NCI-H2227 (cell line): ENCODE measurements at regions not wholly inside any gene's neighbourhood (a gene's known extent, or its start where the extent isn't known, plus 50 kb on each side); places are given as distances from the start of the nearest gene placed in this dataset.

ENCODE experiments used
- DNase-seq: peaks from one replicate; lab custom pipeline; 2025; ENCODE audit not compliant: unreplicated experiment; lab: John Stamatoyannopoulos, UW

DNA sequence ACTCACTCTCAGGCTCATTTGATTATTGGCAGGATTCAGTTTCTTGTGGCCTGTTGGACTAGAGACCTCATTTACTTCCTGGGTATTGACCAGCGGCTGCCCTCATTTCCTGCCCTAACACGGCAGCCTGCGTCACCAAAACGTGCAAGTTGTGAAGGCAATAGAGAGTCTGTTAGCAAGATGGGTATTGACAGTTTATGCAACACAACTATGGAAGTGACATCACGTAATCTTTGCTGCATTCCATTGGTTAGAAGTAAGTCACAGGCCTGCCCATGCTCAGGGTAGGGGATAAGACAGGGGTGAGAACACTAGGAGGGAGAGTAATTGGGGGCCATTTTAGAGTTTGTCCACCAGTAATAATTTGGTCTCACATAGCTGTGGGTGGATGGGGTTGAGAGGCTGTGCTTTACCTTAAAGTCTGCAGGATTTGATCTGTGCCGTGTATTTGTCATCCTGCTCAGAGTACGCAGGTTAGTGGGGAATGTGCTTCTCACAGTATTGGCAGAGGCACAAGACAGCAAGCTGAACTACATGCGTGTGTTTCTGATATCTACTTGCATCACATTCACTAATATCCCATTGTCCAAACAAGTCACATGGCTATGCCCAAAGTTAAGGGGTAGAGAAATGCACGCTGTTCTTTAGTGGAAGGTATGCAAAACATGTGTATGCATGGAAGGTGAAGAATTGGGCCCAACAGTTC, 83.3 kb downstream of the EDEM1 start:
- no peak for DNase-seq

DNA sequence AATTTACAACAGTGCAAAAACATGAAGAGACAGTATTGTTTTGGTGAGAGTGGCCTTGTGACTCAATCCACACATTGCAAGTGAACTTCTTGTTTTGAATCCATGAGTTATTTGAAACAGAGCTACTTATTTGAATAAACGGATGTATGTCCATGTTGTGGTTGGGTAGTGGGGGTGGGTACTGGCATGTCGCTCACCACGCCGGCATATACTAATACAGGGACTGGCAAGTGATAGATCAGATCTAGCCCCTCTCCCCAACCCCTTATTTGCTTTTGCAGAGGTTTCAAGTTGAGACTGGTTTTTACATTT, 83.8 kb downstream of the EDEM1 start:
- DNase-seq: no peak

DNA sequence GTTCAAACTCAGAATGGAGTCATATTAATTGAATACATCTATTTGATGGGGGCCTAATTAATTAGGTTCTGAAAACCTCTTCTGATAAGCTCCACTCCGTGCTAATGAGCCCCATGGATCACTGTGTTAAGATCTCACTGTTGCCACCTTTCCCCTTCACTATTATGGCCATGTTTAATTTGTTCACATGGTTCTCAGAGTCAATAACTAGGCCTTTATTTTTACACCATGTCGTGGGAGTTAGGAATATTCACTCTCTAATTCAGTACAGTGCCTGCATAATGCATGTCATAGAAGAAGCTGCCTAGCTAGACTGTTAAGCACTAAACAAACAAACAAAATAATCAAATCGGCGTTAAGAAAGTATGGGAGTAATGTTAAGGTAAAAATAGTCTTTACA, 84.9 kb downstream of the EDEM1 start:
- DNase-seq: no peak

DNA sequence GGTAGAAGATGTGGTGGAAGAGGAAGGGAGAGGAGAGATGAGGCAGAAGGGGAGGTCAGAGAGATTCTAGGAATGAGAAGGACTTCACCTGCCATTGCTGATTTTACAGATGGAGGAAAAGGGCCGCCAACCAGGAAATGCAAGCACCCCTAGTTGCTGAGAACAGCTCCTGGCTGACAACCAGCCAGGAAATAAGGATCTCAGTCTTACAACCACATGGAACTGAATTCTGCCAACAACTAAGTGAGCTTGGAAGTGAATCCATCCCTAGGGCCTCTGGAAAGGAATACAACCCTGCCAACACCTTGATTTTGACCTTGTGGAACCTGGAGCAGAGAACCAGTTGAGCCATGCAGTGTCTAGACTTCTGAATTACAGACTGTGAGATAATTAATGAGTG, 86.6 kb downstream of the EDEM1 start:
- DNase-seq: no peak

DNA sequence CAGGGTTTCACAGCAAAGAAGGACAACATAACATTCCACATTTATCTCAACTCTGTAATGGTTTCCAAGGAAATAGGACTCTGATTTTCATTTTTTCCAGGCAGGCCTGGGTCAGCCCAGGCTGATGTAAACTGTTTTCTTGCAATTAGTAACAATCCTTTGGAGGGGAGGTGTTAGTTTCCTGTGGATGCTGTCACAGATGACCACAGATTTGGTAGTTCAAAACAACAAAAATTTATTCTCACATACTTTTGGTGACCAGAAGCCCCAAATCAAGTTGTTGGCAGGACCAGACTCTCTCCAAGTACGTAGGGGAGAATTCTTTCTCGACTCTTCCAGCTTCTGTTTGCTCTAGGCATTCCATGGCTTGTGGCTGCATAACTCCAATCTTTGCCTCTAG, 88.0 kb downstream of the EDEM1 start:
- no peak for DNase-seq

DNA sequence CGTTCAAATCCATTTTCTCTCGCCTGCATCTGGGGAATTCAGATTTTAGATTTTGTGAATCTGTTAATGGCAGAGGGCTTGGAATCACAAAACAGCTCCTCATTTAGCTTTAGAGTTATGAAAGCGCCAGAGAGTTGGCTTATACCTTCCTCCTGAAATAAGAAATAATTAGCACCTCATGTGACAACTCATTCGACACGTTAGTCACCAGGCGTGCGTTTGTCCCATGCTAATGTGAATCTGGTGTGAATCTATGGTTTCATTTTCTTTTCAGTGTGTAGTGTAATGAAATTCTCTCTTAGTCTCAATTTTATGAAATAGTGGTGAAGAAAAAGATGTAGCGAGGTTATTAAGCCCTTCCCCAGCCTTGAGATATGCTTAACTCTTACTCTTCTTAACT, 89.4 kb downstream of the EDEM1 start:
- no peak for DNase-seq

DNA sequence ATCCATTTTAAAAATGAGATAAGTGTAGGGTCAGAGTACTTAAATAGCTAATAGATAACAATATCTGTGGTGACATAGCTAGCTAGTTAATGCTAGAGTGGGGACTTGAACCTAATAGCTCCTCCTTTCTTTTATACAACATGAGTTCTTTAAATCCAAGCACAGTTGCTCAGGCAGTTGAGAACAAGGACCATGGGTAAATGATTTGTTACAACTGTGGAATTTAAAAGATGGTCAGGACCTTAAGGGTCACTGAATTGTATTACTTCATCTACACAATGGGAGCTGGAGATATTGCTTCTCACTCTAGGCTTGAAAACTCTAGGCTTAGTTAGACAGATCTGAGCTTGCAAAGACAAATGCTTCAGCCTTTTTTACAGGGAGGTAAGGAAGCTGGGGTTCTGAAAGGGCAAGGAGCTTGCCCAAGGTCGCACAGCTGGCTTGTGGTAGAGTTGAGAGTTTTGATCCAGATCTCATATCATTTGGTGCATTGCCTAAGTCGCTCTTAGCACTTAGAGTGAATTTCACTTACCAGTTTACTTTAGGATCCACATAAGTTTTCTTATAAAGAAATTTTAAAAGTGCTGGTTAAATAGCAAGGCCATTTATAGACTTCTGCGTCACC, 90.2 kb downstream of the EDEM1 start:
- no peak for DNase-seq

DNA sequence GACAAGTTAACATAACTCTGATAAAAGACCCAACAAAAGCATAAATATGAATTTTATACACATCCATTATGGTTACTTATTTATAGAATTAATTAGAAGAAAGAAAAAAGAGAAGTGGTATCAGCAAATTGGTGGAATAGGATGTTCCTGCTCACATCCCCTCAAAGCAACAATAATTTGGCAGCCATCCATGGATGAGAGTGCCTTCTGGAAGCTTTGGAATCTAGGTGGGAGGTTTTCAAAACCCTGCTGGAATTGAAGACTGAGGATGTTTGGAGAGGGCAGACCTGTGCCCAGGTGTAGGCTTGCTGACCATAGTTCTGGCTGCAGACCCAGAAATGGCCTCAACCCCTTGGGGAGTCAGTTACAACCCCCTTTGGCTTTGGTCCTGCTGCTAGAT, 91.2 kb downstream of the EDEM1 start:
- DNase-seq: no peak

DNA sequence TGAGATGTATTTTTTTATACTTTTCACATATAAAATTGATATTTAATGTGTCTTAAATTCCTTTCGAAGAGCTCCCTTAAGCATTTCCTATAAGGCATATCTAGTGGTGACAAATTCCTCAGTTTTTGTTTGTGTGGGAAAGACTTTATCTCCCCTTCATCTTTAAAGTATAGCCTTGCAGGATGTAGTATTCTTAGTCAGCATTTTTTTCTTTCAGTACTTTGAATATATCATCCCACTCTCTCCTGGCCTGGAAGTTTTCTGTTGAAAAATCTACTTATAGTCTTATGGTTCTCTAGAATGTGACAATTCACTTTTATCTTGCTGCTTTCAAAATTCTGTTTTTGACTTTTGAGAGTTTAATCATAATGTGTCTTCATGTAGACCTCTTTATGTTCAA, 95.2 kb downstream of the EDEM1 start:
- DNase-seq: no peak

DNA sequence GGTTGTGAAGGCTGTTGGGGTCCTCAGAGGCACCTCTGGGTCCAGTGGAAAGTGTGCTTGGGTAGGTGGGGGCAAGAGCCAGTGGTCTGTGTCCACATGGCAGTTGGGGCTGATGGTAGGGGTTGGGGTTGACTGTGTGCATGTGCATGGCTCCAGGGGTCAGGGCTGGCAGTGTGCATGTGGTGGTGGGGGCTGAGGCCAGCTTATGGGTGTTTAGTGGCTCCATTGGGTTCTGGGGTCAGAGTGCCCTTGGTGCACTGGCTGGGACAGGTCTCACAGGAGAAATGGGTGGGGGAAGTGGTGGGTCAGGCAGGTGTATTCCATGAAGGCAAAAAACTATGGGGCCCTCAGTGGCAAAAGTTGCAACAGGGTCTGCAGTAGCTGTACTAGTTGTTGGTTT, 97.9 kb downstream of the EDEM1 start:
- DNase-seq: no peak

DNA sequence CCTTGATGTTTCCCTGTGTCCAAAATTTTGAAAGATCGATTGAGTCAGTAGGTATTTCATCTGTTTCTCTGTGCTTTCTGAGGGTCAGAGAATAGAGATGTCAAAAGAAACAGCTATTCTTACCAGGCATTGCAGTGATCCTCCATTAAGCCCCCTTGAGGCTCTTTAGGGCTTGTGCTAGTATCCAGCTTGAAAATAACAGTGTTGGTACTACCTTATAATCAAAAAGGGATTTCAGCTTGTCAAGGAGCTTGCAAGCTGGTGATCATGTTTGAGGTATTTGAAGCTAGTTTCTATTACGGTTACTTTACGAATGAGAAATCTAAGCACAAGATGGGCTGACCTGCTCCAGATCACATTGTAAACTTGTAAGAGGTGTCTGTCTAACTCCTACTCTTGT, 103.4 kb downstream of the EDEM1 start:
- no peak for DNase-seq

DNA sequence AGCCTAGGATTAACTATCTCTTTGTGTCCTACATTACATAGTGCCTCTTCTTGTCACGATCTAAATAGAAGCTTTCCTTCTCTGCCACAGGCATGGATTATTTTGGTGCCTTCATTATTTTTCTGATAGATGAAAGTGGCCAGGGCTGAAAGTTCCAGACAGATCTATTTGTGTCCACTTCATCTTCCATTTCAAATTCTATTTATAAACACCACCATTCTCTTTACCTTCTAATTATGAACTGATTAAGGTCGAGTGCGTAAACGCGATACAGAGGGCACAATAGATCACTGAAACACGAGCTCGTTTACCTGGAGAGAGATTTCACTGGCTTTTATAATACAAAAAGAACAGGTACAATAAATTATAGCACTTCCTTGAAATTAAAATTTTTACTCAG, 105.0 kb downstream of the EDEM1 start:
- DNase-seq: no peak

DNA sequence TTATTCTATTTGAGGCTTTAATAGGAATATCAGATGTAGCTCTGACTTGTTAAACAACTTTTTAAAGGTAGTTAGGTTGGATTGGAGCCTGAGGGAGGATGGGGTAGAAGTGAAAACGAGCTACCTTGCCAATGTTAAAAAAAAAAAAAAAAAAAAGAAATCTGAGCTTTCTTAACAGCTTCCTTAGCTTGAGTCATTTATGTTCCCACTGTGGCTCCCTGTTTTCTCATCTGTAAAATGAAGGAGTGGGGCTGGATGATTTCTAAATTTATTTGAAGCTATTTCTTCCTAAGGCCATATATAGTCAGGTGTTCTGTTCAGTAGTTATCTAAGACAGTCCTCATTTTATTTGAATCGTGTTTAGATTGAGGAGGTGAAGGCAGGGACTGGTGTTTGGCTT, 105.7 kb downstream of the EDEM1 start:
- no peak for DNase-seq

DNA sequence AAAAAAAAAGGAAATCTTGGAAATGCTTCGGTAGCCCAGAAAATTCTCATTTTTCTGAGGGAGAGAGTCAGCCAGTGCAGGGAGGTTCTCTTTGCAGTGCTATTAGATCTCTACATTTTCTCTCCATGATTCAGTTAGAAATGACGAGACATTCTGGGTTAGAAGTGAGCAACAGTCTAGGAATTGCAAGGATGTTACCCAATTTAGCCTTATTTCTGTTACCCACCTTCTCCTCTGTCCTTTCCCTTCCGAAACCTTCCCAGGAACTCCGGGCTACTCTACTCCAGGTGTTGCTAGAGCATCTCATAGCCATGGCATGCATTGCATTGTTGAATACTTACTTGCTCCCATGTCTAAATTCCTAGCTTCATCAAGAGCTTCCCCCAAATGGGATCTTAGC, 106.8 kb downstream of the EDEM1 start:
- no peak for DNase-seq

DNA sequence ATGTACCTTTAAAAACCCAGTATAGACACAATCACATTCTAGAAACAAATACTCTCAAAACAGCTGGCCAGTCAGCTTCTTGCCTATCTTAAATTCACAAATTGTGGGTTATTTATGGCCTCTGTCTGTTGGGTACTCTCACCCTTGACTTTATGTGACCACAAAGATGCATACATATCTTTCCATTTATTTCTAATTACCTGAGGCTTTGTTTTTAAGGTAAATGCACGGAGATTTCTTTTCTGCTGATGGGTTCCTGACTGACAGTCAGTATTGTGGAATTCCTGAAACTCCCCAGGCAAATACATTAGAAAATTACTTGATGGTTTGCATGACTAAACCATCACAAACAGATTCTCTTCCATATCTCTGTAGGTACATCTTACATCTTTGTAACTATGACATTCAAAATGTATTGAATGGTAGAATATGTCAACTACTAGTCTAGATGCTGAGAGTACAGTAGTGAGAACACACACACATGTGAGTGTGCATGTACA, 107.7 kb downstream of the EDEM1 start:
- DNase-seq: no peak

DNA sequence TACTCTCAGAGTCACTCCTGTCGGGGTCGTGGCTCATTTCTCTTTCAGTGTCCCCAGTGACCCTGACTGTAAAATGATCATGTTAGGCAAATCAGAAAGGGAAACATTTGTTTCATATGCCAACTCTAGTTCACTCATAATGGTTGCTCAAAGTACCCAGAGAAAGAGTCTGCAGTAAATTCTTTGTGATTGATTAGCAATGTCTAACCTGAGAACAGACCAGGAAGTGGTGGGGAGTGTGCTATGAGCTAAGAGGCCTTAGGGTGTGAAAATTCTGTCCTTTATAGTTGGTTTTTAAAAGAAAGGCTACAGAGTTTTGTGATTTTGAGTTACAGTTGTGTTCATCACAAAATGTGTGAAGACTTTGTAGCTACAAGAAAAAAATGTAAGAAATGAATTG, 108.9 kb downstream of the EDEM1 start:
- no peak for DNase-seq

DNA sequence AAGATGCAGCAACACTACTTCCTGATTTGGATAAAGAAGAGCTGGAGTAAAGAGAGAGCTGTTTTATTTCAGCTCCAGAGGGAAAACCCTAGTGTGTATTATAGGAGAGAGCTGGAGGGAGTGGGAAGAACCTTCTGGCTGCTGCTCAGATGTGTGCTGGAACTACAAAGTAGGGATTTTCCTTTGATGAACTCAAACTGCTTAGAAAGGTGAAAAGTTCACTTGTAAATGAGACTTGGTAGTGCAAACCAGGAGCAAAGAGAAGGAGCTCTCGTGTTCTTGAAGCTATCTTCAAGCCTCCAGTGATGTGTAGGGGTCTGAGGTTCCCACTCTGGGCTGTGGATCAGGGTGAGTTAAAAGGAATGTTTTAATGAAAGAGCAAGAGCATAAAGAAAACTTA, 110.4 kb downstream of the EDEM1 start:
- no peak for DNase-seq

DNA sequence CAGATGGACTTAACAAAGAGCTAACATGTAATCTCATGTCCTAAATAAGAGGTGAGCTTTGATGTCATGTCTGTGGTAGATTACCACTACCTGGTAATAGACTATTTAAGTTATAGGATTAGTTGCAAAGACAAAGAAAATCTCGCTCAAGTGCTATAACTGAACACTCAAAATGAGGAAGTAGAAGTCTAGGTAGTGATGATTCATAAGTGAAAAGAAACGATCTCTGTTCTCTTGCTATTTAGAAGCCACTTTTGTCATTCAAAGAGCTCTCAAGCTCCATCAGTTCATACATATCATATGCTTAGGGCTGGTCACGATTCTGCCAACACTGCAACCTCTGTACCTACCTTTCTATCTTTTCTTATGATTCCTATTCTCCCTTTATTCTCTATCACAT, 110.9 kb downstream of the EDEM1 start:
- DNase-seq: no peak

DNA sequence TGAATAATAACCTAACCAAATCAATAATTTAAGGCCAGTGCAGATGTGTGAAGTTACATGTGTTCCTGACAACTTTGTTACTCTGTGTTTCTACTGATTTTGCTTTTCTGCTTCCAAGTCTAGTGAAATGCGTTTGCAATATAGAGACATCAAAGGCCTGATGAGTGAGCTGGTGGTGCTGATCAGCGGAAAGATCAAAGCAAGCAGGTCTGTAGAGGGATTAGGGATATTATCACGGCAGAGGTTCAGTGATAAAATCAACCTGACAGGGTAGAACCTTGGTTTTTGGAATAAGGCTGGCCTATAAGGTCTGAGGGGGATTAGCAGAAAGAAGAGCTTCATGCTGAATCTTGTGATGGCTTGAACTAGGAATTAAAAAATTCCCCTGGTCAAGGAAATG, 111.7 kb downstream of the EDEM1 start:
- DNase-seq: no peak

DNA sequence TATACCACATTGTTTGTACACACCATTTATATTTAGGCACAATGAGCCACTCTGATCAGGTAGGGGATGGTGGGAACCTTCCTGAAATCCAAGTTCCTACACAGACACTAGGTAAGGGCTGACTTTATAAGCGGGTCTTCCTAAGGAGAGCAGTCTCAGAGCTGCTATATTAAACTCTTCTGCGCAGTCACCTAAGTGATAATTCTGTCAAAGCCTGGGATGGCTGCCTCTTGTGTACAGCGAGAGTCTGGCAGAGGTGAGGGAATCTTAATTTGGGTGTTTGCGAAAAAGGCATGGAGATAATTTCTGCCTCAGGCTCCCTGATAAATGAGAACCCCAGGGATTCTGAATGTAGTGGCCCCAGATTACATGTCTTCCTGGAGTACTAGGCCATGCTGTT, 113.1 kb downstream of the EDEM1 start:
- no peak for DNase-seq

DNA sequence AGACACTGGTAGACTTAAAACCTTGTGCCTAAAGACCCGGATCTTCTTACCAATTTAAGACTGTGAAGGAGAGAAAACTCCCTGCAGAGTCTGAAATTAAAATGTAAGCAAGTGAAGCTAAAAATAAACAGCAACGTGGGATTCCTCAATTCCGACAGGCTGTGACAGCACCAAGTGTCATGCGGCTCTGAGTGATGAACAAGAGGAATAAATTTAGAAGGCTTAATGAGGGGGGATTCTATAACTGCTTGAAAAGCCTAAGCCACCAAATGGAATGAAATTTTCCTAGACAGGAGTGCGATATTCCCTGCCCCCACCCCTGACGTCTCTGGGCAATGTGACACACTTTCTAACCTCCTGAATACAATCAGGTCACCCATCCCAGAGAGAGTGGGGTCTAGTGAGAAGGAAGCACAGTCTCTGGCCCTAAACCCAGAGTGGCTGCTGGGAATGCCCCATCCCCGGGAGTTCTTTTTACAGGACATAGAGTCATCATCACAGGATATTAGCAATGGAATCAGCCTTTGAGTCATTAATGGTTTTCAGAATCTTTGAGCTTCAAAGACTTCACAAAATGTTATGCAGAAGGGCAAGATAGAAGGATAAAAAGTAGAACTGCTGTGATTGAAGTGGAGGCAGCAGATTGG, 114.3 kb downstream of the EDEM1 start:
- no peak for DNase-seq

DNA sequence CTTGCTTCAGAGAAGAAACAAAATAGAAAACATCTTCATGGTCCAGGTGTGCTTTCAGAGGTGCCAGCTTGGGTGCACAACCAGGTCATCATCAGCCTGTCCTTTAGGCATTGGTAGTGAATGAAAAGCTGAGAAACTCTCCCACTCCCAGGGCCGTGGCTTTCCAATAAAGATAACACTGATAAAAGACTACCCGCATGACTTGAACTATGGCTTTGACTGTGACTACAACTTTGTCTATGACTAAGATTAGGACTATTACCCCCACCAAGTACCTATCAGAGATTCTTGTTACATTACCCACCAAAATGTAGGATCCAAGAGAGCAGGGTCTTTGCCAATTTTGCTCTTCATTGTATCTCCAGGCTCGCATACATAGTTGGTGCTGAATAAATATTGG, 115.2 kb downstream of the EDEM1 start:
- DNase-seq: no peak

DNA sequence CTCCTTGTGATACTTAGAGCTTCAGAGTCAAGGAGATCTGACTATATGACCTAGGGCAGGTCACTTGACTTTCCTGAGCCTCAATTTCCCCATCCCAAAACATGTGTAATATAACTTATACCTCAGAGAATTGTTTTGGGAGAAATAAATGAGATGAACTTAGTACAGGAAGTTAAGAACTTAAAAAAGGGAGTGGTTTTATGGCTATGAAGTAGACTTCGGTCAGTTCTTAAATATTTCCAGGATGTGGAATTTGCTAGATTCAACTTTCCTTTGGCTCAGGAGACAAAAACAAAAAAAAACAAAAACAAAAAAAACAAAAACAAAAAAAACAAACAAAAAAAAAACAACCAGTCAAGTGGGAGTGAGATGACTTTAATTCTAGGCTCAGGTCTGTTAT, 116.7 kb downstream of the EDEM1 start:
- DNase-seq: no peak
